SKM-1 treated with dmso at 0.1 percent for 144 hours (cell line): ENCODE measurements at regions not wholly inside any gene's neighbourhood (a gene's known extent, or its start where the extent isn't known, plus 50 kb on each side); places are given as distances from the start of the nearest gene placed in this dataset.

ENCODE experiments used
- DNase-seq: peaks from one replicate; lab custom pipeline; 2025; ENCODE audit not compliant: unreplicated experiment; lab: John Stamatoyannopoulos, UW

- no peak for DNase-seq
These were observed 200.1 kb upstream of the ZNF717 start for GRCh38 chr3:75985432-75985831.

- no peak for DNase-seq
These were observed 224.9 kb upstream of the ZNF717 start for GRCh38 chr3:76010252-76010651.

DNA sequence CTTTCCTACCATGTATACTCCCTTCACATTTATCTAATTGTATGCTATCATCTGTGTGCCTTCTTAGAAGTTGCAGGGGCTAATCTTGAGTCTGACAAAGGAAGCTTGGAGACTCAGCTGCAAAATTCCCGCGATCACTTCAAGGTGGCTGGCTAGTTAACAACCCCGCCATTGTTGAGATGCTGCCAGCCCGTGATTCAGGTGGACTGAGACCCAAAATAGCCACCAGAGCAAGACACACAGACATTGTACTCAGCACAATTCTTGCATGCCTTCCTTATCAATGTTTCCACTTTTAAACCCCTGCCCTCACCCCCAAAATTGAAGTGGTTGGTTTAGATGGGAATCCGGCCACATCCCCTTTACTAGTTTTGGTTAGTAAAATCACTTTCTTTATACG is 225.8 kb upstream of the ZNF717 start:
- DNase-seq = no peak

DNA sequence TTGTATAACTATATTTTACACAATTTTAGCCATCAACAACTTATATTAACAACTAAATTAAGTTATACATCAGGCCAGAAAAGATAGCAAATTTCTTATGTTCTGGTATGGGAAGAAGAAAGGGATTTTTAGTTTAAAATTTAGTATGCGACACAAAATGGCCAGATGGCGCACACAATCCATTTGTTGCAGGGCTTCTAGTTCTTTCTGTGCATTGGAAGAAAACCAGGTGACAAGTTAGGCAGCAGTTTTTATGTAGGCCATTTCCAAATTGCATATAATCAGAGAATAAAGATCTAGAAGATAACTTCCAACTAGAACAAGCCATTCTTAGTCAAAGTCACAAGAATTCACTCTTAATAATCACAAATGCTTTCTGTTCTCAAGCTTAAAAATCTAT is 230.1 kb upstream of the ZNF717 start:
- no peak for DNase-seq

- no peak for DNase-seq
These were observed 230.8 kb upstream of the ZNF717 start for GRCh38 chr3:76016111-76016510.

DNA sequence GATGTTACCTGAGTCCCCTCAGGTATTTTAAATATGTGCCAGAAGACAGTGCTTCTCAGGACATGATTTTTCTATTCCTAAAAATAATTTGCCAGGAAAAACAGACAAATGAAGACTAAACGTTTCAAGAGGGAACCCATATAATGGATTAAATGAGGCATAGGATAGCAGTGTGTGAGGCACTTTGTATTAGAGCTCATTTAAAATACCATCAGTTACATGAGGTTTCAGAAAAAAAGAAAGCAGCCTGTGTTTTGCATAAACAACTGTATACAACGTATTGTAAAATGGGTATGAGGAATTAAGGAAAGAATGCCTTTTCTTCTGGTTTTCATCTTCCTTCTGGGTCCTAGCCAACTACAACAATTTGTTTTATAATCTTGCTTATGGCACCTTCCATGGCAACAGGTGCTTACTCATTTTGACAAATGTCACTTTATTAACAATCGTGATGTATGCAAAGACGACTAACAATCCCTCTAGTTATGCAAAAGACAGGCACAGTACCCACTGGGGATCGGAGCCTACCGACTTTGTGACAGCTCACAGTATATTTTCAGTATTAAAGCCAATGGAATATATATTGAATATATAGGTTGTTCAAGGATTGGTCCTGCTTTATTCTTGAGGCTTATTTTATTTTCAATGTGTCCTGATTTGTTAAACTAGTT is 231.6 kb upstream of the ZNF717 start:
- no peak for DNase-seq

DNA sequence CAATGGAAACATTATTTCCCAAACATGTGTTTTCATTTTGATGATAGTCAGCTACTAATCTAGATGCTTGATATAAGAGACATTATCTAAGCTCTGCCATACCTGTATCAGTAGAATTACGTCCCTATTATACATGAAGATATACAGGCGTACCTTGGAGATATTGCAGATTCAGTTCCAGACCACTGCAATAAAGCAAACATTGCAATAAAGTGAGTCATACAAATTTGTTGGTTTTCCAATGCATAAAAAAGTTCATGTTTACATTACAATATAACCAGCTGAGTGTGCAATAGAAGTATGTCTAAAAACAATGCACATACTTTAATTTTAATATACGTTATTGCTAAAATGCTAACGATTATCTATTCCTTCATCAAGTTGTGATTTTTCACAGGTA is 236.0 kb upstream of the ZNF717 start:
- no peak for DNase-seq

DNA sequence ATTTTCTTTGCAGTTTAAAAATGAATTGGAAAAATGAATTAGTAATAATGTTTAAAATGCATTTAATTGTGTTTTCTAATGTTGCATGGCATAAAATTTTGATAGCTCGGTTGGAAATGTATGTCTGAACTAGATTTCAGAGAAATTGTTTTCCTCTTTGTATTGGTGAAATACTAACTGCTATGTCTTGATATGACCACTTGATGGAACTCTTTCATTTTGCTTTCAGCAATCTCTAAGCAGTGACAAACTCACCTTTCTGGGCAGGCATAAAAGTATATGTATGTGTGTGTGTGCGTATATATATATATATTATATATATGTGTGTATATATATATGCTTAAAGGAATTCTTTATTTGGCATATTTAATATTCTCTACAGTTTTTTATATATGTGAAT is 239.3 kb upstream of the ZNF717 start:
- DNase-seq = no peak

DNA sequence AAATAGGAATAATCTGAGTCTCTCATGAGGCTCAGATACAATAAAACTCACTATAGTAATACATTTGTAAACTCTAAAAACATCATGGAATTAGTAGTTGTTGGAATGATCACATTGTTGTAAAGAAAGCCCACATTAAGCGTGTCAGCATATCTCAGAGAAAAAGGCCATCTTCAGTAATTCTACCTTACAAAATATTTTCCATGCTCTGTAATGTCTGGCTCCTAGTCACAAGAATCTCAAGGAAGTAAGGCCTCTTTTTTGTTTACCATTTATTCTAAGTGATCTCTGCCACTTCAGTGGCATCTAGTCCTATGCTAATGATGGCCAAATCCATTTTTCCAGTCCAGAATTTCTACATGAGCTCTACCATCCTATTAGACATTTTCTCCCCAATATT is 240.2 kb upstream of the ZNF717 start:
- no peak for DNase-seq

- DNase-seq = no peak
These were observed 241.0 kb upstream of the ZNF717 start for GRCh38 chr3:76026379-76026778.

DNA sequence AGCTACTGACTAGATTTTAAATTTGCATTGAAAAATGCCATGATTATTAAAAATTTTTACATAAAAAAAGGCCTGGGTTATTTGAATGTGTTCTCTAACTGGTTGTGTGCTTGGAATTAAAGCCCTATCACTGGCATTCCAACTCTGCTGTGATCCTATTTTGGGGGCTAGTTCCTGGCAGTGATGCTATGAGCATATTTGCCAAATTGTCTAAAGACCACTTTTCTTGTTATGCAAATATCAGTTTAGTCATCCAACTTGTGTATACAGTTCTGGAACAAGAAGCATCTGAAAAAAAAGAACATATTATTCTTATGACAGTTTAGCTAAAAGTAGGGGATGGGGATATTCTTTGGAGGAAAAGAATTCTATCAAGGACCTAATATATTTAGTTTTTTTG is 243.4 kb upstream of the ZNF717 start:
- no peak for DNase-seq

GRCh38 chr3:76034649-76035048 is 249.3 kb upstream of the ZNF717 start:
- no peak for DNase-seq

DNA sequence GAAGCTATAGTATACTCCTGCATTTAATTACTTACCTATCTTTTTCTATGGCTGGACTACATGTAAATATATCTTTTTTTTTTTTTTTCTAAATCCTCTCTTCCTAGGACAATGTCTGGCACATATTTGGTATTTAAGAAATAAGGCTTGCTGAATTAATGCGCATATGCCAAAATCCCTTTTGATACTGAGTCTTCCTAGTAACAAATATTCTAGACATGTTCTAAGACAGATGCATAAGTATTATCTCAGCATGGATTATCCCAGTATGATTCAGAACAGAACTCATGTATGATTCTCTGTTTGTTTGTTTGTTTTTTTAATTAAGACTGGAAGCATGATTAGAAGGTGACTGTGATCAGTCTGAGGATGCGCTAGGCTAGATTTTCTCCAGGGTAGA is 249.8 kb upstream of the ZNF717 start:
- no peak for DNase-seq

GRCh38 chr3:76038949-76039348 is 253.6 kb upstream of the ZNF717 start:
- no peak for DNase-seq

DNA sequence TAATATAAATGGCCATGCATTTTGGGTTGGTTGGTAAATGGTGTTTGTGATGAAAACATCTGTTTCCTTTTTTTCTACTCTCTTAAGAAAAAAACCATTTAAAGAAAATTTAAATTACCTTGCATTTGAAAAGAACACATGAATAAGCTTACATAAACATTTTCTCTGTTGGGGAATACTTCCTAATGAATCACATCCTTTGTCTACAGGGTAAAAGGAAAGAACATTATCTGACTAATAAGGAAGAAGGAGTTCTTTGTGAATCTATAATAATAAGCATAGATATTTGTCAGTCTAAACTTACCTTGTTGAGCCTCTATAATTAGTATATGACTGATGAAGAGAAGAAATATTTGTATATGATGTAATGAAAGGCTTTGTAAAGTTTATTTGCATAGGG is 254.1 kb upstream of the ZNF717 start:
- DNase-seq = no peak

DNA sequence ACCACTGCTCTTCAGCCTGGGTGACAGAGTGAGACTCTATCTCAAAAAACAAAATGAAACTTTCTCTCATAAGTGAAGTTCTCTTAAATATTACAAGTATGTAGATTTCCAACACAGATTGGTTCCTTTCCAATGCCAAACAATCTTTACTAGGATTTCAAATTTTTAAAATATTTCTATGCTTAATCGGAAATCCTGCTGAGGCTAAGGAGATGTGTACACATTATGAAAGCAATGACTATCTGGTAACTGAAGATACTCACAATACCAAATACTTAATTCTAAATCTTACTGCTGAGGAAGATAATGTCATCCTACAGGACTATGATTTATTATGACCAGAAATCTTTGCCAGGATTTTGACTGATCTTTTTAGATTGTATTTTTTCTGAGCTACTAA is 255.6 kb upstream of the ZNF717 start:
- no peak for DNase-seq

DNA sequence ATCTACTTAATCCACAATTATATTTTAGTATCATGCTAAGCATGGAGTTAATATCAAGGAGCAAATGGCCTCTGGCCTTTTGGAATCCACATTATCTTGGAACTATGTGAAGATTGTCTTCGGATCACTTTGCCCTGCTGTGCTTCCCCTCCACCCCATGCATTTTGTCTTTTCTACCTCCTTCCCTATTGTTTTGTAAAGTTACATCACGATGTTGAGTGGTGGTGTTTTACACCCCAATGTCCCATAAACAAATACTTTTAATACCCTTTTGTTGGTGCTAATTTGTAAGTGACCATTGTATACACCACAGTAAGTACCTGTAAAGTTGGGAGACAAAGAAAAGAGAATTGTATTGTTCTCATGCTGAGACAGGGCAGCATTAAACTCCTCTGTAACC is 258.4 kb upstream of the ZNF717 start:
- no peak for DNase-seq

DNA sequence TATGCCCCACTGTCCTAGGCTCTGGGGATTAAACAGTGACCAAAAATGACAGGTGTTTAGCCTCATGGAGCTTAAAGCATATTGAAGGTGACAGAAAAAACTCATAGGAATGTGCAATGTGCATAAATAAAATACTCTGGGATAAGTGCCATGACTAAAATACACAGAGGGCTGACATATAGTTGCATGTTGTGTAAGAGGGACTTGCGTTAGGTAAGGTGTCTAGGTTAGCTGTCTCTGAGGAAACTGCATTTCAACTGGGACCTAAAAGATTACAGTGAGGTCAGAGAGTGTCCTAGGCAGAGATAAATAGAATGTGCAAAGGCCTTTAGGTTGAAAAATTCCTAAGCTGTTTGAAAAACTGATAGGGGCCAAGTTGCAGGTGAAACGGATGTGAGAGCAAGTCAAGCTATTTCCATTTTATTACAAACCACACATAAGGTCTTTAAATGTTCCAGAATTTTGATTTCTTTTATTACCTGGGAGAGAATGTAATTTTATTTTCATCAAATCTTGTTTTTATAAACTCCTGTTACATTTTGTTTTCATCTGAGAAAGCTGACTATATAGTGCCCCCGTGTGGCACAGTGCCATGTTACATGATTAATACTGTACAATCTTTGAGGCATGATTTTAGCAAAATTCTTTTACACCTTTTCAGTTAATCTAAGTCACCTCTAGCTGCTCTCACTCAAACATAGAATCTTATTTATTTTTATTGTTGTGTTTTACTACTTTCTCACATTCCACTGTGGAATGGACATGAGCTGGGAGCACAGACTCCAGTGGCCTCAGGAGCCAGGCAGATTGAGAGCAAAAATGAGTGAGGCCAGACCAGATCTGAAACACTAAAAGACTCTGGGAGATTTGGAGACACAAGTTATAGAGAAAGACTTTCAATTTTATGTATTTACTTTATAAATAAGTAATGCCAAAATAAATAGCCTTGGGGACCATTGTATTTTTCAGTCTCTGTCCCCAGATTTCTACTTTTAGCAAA is 259.6 kb upstream of the ZNF717 start:
- DNase-seq = peak; percentile 10

- DNase-seq = no peak
These were observed 262.0 kb upstream of the ZNF717 start for GRCh38 chr3:76047368-76047767.

DNA sequence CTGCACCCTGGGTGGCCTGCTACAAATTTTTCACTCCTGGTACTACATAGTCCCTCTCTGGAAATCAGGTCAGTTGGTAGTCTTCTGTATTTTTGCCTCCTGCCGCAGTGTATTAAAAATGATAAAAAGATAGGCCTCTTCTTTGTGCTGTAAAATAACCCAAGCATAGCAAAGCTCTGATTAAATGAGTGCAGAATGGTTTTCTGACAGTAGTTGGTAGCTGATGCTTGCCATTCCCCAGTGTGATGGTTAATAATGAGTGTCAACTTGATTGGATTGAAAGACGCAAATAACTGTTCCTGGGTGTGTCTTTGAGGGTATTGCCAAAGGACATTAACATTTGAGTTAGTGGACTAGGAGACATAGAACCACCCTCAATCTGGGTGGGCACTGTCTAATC is 264.4 kb upstream of the ZNF717 start:
- DNase-seq = no peak

DNA sequence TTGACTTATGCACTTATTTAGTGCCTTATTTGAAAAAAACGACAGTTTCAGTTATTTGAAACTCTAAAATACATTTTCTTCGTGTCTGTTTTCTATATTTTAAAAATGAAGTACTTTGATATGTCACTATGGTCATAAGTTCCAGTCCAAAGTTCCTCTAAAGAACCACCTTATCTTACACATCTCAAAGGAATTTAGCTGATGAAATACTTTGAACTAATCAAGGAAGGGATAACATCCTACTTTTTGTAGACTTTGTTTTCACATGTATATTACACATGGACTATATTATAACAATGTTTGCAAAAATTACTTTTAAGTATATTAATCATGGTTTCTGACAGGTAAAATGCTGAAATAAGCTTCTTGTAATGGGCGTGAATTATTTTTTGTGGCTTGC is 265.8 kb upstream of the ZNF717 start:
- DNase-seq = no peak

DNA sequence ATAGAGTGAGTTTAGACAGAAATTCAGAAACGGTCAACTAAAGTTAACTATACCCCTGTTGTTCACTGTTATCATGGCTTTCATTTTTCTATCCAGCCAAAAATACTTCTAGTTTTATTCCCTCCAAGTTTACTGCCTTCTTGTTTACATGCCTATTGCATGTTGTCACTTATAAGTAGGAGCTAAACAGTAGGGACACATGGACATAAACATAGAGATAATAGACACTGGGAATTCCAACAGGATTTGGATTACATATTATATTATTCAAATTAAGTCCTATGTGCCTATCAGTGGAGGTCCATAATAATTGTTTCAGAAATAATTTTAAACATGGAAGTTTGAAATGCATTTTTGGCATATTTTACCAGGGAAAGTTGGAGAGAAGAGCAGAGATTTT is 269.1 kb upstream of the ZNF717 start:
- no peak for DNase-seq
